ENCODE measurements at regions not wholly inside any gene's neighbourhood (a gene's known extent, or its start where the extent isn't known, plus 50 kb on each side); places are given as distances from the start of the nearest gene placed in this dataset.

DNA sequence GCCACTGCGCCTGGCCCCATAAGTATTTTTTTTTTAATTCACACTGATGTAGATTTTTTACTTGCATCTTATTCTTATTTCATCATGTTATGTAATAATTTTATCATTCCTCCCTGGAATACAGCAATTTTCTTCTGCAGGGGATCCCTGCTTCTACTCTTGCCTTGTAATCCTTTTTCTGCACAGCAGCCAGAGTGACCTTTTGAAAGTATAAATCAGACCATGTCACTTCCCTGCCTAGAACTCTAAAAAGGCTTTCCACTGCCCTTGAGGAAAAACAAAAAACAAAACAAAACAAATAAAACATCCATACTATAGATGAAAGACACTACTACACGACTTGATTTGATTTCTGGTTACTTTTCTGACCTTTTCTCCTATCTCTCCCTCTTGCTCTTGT lies 1334.7 kb downstream of the REEP3 start:
- DNase-seq, result no peak
- intact Hi-C loops (cut with DNase I), result no loop called here
- no peaks in the 10 kb centered on the region for H3K9me3 ChIP-seq
- no peaks in the 10 kb centered on the region for H3K36me3 ChIP-seq
- no peaks in the 10 kb centered on the region for H3K4me1 ChIP-seq
- H3K4me3 ChIP-seq, result no peak overlapping the region
- TF ChIP-seq POLR2AphosphoS5 (IDR thresholded peaks at IDR 0.05), result no peak
- no peak for TF ChIP-seq EP300 (IDR thresholded peaks at IDR 0.05)
- no peak for TF ChIP-seq CTCF (IDR thresholded peaks at IDR 0.05)
- TF ChIP-seq POLR2A (IDR thresholded peaks at IDR 0.05), result no peak
- no peaks in the 10 kb centered on the region for H3K27me3 ChIP-seq
- no peak overlapping the region for H3K27ac ChIP-seq
- 53 to 56% methylated on average over 2 of the region's 2 CpGs for WGBS, 2 donors

GRCh38 chr10:64859911-64860310 lies 1338.7 kb downstream of the REEP3 start:
- DNase-seq, result no peak
- H3K27ac ChIP-seq, result no peak overlapping the region
- H3K9me3 ChIP-seq, result no peaks in the 10 kb centered on the region
- intact Hi-C loops (cut with DNase I), result no loop called here
- 36 to 60% methylated on average over 2 of the region's 2 CpGs for WGBS, 2 donors
- no peak overlapping the region for H3K4me3 ChIP-seq
- no peaks in the 10 kb centered on the region for H3K36me3 ChIP-seq
- H3K27me3 ChIP-seq, result no peaks in the 10 kb centered on the region
- TF ChIP-seq CTCF (IDR thresholded peaks at IDR 0.05), result no peak
- TF ChIP-seq EP300 (IDR thresholded peaks at IDR 0.05), result no peak
- TF ChIP-seq POLR2AphosphoS5 (IDR thresholded peaks at IDR 0.05), result no peak
- no peak for TF ChIP-seq POLR2A (IDR thresholded peaks at IDR 0.05)
- no peaks in the 10 kb centered on the region for H3K4me1 ChIP-seq

DNA sequence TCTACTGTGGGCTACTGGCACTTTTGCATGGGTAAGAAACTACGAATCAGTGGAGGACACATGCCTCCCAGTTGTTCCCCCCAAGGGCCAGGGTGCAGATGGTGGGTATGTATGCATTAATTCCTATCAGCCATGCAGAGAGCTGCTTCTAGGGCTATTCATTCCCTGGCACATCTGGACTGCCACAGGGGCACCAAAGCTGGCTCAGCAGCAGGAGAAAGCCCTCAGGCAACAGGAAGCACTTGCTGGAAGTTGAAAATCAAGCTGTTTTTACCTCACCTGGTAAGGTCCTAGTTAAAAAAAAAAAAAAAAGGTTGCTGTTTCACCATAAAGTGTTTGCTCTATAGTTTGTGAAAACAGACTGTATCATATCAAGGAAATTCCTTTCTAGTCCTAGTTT lies 1342.6 kb downstream of the REEP3 start:
- no peak for DNase-seq
- TF ChIP-seq EP300 (IDR thresholded peaks at IDR 0.05) (no peak), POLR2AphosphoS5 (IDR thresholded peaks at IDR 0.05) (no peak), POLR2A (IDR thresholded peaks at IDR 0.05) (no peak), CTCF (IDR thresholded peaks at IDR 0.05) (no peak)
- Histone ChIP-seq H3K4me1 (no peaks in the 10 kb centered on the region), H3K27ac (no peak overlapping the region), H3K9me3 (no peaks in the 10 kb centered on the region), H3K4me3 (no peak overlapping the region), H3K27me3 (no peaks in the 10 kb centered on the region), H3K36me3 (no peaks in the 10 kb centered on the region)
- WGBS, 2 donors, result 88 to 91% methylated on average over 1 of the region's 1 CpG
- intact Hi-C loops (cut with DNase I), result no loop called here

- WGBS, 2 donors, result 10 to 33% methylated on average over 4 of the region's 4 CpGs
- no peak overlapping the region for H3K27ac ChIP-seq
These were observed 1346.3 kb downstream of the REEP3 start for GRCh38 chr10:64867501-64867962.

More at GRCh38 chr10:64867501-64867962, 1346.3 kb downstream of the REEP3 start:
- H3K36me3 ChIP-seq, result no peaks in the 10 kb centered on the region
- no peak overlapping the region for H3K4me3 ChIP-seq
- TF ChIP-seq POLR2AphosphoS5 (IDR thresholded peaks at IDR 0.05) (no peak), CTCF (IDR thresholded peaks at IDR 0.05) (no peak), EP300 (IDR thresholded peaks at IDR 0.05) (no peak), POLR2A (IDR thresholded peaks at IDR 0.05) (no peak)
- intact Hi-C loops (cut with DNase I), result no loop called here
- H3K27me3 ChIP-seq, result no peaks in the 10 kb centered on the region
- H3K4me1 ChIP-seq, result no peaks in the 10 kb centered on the region
- H3K9me3 ChIP-seq, result no peaks in the 10 kb centered on the region
- DNase-seq, result no peak
